Stimulated activated CD8-positive, alpha-beta memory T cell treated with anti-CD3 and anti-CD28 coated beads, Interleukin-4, amount 100 ng/mL, for 48 hours (primary cell): ENCODE measurements at regions not wholly inside any gene's neighbourhood (a gene's known extent, or its start where the extent isn't known, plus 50 kb on each side); places are given as distances from the start of the nearest gene placed in this dataset.

Experiments used
- DNase-seq: peaks from one replicate; pipeline ENCODE4 v3.0.0-alpha.2; 2020

DNA sequence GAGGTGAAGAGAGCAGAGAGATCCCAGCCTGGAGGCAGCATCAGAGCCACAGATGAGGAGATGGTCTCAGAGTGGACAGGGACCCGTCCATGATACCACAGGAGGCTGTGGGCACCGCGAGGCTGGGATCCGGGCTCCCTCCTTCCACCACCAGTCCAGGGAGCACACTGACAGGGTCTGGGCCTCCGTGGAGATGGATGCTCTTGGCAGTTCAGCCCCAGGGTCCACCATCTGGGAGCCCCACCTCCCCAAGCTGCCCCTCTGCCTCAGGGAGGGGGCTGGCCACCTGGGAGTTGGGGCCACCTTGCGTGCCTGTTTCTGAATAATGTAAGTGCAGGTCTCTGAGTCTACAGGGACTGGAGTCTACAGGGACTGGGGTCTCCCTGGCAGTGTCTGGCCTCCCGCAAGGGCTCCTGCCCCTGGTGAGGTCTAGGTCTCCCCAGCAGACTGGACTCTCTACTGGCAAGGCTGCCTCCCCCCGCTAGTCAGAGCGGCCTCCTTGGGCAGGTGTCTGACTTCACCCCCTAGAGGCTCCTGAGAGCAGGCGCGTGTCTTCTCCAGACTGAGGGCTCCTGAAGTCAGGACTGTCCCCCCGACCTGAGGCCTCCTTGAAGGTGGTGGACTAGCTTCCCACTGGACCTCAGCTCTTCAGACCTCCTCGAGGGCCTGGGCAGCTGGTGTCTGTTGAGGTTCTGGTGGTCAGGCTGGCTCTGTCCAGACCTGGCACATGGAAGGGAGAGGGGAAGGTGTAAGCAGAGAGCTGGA is 218.5 kb downstream of the PTPRU start:
- DNase-seq: no peak

DNA sequence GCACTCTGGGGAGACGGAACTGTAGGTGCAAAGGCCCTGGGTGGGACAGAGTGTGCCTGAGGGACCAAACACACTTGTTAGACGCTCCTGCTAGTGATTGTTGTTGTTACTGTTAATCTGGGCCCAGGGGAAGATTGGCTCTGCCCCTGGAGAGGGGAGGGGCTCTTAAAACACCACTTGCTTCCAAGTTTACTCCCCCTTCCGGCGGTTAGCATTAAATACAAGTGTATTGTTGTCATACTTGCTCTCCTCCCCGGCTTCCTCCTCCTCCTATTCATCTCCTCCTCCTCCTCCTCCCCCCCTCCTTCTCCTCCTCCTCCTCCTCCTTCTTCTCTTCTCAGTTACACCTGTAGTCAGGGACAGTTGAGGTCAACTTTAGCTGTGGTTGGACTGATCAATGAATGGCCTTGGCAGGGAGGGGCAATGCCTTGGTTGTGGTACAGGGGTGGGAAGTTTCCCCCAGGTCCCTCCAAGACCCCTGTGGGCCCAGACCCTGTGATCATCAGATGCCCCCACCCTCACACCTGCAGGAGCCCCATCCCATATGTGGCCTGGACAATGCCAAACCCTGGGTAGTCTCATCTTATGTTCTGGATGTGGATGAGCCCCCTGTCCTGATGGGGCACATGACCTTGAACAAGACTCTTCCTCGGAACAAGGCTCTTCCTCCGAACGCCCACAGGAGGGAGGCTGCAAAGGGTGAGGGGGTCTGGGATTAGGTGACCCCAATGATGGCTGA is 217.3 kb downstream of the PTPRU start:
- DNase-seq: no peak

DNA sequence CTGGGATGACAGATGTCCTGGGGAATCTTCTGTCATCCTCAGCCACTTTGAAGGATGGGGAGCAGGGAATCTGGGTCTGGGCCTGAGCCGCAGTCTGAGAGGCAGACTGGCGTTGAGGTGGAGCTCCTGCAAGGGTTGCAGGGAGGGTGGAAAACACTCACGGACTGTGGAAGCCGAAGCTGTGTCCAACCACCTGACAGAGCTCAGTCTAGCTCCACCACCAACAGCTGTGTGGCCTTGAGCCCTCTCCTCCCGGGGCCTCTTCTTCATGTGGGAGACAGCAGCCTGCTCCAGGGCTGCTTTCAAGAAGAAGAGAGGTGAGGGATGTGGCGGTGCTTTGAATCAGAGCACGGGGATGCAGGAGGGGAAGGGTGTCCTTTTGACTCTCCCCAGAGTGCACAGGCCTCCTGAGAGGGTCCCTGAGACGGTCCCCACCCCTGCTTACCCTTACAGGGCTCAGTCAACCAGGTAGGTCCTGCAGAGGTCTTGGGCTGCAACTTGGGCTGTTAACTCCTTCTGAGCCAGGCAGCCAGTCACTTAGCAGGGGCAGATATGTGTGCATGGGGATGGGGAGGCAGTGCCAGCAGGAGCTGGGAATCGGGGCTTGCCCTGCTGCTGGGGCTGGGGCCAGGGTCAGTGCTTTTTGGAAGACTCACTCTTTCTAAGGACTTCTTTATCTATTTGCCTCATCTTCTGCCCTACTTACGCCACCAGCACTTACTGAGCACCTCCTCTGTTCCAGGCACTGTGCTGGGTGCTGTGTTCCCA is 216.3 kb downstream of the PTPRU start:
- no peak for DNase-seq

DNA sequence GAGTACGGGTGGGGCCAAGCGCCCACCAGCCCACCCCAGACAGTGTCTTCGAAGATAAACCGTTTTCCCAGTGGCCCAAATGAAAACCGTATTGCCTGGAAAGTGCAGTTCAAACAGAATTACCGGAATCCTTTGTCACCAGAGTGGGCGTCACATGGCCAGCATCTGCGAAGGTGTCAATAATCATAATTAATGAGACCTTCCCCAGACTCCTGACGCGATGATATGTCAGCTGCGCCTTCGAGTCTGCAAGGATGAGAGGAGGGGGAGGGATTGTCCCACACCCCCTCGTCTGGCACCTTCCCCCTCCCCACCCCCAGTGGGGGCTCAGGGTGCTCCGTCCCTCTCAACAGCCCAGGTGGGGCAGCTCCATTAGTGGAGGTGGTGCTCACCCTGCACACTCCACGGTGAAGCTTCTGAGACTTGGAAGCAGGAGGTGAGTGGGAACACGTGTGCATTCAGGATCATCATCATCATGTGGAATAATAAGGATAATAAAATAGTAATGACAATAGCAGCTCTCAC is 215.1 kb downstream of the PTPRU start:
- no peak for DNase-seq

DNA sequence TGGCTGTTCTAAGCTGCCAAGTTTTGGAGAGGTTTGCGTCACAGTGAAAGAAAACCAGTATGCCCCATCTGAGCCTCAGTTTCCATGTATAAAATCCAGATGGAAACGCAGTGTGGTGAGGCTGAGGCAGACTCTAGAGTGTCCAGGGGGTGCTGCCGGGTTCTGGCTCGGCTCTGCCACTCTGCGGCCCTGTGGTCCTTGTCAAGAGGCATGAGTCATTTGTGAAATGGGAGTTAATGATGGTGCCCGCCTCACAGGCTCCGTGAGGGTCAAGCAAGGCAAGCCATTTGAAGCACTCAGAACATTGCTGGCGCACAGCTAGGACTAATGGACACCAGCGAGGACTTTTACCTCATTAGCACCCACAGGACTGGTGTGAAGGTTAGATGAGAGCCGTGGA is 214.3 kb downstream of the PTPRU start:
- DNase-seq: no peak

DNA sequence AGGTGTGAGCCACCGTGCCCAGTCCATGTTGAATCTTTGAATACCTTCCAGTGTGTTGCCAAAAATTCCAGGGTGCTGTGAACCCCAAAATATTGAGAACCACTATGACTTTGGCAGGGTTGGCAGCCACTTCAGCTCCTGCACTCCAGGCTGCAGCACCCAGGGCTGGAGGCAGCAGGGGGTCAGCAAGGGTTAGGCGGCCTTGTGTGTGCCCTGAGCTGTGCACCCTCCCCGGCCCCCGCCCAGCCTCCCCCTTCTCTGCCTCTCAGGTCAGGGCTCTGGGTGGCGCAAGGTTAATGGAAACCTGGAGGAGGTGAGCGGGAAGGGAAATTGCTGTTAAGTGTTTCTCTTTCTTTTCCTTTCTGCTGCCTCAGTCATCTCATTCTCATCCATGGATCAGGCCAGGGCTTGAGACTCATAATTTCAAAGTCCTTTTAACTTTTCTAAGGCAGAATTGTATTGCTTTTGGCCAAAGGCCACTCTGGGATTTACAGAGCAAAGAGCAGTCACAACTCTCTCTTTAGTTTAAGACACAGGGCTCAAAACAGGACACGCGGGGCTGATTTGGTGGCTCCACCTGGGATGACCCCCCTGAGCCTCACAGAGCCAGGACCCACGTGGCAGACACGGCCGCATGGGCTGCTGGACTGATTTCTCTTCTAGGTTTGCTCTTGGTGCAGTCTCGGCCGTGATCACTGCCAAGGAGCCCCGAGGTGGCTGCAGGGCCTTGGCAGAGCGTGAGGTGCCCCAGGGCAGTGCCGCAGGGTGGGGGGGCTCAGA is 212.3 kb downstream of the PTPRU start:
- DNase-seq: no peak

DNA sequence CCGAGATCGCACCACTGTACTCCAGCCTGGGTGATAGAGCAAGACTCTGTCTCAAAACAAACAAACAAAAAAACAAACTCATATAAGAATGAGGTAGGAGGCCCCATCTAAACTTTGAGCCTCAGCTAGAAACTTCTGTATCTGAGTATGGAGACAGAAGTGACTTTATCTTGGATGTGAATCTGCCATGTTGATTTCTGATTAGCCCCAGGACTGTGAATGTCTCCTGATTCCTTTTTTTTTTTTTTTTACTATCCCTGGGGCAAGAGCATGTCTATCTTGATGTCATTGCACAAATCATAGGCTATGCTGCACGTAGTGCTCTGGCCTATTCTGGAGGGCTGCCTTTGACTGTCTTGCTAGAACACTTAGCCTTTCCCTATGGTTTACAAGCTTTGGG is 211.0 kb downstream of the PTPRU start:
- no peak for DNase-seq

DNA sequence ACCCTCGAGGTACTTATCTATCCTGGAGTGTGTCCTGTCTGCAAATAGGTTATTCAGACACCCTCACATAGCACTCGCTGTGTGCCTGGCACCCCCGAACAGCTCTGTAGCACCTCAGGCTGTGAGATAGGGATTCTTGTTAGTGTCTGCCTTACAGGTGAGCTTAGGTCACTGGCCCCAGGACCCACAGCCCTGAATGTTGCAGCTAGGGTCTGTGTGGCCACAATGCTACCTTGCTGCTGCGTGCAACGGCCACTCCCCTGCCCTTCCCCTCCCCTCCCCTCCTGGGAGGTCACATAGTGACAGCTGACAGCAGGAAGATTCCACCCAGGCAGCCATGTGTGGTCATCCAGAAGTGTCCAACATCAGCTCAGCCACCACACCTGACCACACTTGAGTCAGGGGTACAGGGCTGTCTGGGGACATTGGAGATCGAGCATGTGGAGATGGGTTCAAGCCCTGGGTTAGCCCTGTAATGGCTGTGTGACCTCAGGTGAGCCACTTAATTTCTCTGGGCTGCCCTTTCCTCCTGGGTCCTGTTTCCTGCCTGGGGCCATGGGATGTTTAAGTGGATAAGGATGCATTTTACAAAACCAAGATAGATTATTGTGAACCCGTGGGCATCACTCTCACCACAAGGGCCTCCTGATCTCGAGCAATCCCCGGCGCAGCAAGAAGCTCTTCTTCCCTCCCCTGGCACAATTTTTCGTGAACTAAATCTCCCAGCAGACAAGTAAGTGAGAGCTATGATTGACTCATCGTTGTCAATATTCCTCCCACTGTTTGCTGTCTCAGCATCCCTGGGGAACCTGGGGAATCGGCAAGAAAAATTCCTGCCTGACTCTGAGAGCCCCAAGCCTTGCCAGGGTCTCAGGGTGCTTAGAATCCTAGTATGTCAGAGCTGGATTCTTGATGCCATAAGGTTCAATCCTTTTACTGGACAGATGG is 208.7 kb downstream of the PTPRU start:
- DNase-seq: no peak

DNA sequence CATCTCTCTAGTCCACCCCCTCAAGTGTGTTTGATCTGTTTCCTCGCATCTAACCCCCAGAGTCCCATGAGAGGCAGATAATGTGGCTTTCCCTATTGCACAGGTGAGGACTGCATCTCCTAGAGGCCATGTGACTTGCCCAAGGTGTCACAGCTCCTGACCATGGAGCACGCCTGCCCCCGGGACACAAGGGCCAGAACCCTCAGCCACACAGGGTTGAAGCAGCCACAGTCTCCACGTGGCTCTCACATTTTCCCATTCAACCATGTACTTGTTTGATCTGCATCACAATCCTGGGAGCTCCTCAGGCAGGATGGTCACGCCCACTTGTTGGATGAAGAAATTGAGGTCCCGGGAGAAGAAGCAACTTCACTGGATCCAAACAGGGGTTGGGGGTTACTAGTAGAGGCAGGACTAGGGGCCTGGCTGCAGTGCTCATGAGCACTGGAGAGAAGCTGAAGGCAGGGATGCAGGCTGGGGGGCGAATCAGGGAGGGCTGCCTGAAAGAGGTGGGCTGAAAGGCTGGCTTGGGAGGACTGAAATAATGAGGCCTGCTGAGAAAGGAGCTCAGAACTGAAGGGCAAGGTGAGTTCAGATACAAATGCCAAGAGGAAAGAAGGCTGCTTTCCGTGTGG is 207.9 kb downstream of the PTPRU start:
- DNase-seq: no peak

DNA sequence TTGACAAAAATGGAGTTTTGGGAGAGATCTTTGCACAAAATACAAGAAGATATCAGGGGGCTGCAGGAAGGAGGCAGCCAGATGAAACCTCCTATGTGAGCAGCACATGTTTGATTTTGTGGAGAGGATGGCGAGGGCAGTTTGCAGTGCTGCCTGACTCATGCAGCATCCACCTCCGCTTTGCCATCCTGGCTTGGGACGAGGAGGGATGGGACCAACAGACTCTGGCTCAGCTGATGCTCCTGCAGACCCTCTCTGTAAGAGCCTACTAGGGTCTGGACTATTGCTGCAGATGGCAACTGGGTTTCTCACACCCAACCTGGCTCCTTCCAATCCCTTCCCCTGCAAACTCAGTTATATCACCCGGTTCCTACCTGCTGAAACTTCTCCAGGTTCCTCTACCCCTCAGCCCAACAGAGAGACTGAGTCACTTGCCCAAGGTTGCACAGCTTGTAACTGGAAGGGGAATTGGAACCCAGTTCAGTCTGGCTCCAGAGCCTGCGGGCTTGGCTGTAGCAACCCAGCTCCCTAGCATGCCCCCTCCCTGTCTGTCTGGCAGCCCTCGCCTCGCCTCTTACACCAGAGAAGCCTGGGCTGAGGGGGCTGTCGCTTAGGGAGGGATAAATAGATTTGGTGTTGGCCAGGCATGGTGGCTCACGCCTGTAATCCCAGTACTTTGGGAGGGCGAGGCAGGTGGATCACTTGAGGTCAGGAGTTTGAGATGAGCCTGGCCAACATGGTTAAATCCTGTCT is 205.8 kb downstream of the PTPRU start:
- no peak for DNase-seq

DNA sequence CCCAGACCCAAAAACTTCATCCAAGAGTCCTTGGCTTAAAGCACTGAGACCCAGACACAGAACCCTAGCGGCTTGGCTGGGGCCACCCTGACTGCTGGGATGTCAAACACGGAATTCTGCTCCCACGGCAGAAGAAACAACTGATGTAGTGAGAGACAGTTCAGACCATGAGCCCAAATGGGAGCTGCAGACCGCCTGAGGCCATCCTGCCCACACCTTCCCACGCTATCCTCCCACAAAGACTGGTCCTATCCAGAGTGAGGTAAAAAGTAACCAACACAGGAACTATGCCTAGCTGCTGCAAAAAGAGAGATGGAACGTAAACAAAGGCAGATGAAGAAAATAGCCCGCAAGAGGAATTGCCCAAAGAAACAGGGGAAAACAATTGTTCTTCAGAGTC is 203.3 kb downstream of the PTPRU start:
- no peak for DNase-seq

DNA sequence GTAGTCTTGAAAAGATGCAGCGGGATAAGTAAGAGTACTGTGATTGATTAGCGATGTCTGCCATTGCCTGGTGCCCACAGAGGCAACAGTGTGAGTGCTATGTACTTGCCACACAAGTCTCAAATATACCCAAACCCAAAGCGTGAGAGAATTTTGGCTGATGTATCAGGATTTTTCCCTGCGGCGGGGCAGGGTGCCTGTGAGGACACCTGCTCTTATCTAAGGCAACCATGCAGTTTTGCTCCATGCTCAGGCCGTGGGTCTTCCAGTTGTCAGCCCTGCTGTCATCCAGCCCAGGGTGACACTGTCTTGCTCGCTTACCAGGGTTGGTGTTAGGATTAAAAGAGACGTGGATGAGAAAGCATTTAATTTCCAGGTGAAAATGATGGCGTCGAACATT is 202.7 kb downstream of the PTPRU start:
- DNase-seq: no peak

DNA sequence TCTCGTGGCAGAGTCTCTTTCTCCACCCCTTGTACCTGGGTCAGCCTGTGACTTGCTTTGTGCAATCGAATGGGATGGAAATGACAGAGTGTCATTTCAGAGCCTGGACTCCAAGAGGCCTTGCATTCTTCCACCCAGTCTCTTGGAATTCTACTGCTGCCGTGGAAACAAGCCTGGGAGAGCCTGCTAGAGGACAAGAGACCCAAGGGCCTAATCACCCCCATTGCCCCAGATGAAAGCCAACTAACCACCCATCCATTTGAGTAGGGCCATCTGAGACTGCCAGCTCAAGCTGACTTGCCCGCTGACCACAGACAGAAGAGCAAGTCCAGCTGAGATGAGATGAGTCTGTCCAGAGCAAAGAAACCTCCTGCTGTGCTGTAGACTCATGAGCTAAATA is 201.6 kb downstream of the PTPRU start:
- DNase-seq: no peak

DNA sequence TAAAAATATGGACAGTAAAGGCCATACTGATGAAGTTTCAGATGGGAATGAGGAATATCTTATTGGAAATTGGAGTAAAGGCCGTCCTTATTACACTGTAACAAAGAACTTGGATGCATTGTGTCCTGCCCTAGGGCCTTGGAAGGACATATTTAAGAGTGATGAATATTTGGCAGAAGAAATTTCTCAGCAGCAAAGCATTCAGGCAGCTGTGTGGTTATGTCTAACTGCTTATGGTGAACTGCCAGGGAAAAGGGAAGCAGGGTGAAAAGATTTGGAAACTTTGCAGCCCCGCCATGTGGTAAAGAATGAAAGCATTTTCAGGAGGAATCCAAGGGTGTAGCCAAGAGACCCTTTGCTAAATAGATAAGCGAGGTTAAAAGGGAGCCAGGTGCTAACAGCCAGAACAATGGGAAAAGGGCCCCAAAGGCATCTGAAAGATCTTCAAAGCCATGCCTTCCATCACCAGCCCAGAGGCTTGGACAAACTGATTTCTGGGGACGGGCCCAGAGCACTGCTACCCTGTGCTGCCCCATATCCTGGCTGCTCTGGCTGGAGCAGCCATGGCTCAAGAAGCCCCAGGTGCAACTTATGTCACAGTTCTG is 200.0 kb downstream of the PTPRU start:
- DNase-seq: no peak

DNA sequence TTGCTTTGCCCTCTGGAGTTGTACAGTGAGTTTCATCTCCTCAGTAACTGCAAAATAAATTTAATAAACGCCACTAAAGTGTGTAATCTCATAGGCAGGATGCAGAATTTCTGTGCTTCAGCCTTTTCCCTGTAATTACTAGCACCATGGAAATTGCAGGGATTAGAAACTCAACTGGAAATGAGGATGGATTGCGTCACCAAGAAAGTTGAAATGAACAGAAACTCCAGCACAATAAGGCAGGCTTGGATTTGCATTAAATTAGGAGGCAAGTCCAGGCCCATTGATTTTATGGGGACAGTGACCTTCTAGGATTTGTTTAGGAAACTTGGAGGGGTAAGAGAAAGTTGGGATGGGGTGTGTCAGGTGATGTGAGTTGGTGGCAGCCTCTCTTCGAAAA is 197.5 kb downstream of the PTPRU start:
- no peak for DNase-seq

DNA sequence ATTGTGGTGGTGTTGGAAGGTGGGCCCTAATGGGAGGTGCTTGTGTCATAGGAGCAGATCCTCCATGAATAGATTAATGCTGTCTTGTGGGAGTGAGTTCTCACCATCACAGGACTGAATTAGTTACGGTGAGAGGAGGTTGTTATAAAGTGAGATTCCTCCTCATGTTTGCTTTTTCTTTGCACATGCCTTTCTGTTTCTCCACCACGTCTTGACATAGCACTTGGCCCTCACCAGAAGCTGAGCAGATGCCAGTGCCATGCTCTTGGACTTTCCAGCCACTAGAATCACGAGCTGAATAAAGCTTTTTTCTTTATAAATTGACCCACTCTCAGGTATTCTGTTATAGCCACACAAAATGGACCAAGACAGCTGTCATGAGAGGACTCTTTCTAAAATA is 194.8 kb downstream of the PTPRU start:
- no peak for DNase-seq

DNA sequence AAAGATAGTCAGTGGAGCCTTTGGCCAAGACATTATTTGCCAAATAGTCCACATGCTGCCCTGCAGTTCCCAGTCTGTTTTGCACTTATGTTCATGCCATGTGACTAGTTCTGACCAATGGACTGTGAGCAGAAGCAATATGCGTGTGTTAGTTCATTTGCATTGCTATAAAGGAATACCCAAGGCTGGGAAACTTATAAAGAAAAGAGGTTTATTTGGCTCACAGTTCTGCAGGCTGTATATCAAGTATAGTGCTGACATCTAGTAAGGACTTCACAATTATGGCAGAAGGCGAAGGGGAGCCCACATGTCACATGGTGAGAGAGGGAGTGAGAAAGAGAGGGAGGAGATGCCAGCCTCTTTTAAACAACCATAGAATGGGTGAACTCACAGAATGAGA is 193.3 kb downstream of the PTPRU start:
- no peak for DNase-seq

DNA sequence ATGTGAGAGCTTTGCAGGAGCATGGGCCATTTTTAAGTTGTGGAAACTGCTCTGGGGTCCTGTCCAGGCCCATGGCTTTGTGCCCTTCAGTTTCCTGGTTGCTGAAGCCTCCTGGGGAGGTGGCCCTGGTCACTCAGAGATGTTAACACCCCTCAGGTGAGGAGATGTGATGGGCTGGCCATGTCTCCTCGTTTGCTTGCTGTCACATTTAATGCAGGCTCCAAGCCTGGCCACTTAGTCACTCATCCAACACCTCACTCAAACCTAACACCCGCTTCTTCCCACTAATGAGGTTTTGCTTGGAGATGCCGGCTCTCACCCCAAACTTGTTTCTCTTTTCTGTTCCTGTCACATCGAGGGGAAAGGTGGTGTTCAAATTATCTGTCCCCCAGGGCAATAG is 192.7 kb downstream of the PTPRU start:
- no peak for DNase-seq

DNA sequence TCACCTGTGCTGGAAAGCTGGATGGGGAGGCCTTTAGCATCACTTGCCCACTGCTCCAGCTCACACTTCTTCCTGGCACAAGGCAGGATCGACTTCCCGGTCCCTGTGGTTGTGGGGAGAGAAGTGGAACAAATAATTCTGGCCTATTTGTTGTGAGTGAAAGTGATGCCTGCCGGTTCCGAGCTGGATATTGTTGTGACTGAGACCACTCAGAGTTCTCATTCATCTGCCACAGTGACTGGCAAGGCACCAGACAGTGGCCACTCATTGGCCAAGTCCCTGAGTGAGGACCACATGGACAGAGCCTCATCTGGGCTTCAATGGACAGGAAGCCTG is 191.9 kb downstream of the PTPRU start:
- no peak for DNase-seq
